GM21619 (cell line): ENCODE measurements at regions not wholly inside any gene's neighbourhood (a gene's known extent, or its start where the extent isn't known, plus 50 kb on each side); places are given as distances from the start of the nearest gene placed in this dataset.

ENCODE experiments used
- ATAC-seq: cut with Tn5 transposase; IDR thresholded peaks from one replicate; pipeline ENCODE4 v1.9.1; 2021; ENCODE audit not compliant: unreplicated experiment

DNA sequence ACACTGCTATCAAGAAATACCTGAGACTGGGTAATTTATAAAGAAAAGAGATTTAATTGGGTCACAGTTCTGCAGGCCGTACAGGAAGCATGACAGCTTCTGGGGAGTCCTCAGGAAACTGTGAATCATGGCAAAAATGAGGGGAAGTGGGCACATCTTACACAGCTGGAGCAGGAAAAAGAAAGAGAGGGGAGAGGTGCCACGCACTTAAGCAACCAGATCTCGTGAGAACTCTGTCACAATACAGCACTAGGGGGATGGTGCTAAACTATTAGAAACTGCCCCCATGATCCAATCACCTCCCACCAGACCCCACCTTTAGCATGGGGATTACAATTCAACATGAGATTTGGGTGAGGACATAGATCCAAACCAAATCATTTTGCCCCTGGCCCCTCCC lies 105.5 kb upstream of the CPLX2 start:
- ATAC-seq: no peak

DNA sequence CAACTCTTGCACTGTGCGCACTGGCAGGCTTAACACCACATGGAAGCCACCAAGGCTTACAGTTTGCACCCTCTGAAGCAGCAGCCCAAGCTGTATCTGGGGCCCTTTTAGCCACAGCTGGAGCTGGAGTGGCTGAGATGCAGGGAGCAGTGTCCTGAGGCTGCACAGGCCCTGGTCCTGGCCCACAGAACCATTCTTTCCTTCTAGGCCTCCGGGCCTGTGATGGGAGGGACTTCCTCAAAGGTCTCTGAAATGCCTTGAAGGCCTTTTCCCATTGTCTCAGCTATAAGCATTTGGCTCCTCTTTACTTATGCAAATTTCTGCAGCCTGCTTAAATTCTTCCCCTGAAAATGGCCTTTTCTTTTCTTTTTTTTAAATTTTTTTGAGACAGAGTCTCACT lies 104.4 kb upstream of the CPLX2 start:
- no peak for ATAC-seq

DNA sequence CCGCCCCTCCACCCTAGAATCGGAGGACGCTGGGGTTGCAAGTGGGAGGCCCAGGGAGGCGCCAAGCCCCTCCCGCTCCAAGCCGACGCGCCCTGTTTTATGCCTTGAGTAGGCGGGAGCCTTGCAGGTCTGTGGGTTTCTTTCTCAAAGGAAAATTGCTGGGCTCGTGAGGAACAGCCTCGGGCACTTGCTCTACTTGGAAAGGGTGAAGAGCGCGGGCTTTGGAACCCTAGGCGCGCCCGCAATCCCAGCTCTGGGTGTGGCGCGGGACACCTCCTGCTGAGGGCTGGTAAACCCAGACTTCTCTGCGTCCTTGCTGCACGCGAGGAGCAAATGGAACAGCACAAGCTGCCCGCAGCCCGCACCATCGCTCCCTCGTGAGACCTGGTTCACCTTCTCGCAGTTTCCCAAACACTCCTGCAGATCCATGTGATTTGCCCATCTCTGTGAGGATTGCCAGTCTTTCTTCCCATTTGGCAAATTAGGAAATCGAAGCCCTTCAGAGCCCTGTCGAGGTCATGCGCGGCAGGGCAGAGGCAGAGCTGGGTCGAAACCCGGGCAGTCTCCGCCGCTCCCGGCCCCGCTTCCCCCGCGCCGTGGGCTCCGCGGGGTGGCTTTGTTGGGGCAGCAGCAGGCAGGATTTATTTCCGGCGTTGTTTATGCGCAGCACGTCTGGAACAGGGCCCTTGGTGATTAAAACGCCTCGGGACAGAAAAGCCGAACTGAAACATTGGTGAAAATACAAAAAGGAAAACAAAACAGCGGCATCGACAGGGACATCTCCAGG lies 98.4 kb upstream of the CPLX2 start:
- no peak for ATAC-seq

DNA sequence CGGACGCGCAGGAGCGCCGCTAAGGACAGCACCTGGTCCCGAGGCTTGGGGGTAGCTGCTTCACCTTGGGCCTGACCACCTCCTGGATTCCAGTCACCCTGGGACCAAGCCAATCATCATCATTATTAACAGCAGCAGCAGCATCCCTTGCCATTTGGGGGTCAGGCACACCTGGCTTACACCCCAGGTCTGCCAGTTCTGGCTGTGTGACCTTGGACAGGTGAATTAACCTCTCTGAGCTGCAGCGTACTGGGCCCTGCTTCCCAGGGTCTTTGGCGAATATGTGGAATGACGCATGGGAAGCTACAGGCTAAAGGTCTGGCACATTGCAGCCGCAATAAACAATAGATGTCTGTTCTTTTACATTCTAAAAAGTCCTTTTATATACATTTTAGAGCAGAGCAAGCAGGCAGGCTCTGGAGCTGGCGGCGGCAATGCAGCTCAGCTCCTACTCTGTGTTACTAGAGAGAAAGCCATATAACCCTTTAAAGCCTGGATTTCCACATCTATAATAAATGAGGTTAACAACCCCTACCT lies 97.8 kb upstream of the CPLX2 start:
- ATAC-seq: no peak

DNA sequence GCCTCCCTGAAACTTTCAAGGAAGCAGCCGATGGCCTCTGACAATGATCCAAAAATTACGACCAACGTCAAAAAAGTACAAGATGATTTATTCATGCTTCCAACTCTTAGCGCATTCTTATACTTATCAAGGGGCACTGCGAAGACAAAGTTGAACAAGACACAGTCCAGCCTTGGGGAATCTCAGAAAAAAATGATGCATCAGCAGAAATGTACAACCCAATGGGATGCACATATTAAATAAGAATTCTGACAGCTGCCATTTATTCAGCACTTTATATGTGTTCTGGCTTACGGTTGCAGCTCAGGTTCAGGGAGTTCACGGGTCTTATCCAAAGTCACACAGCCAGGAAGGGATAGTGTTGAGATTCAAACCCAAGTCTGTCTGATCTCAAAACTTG lies 96.0 kb upstream of the CPLX2 start:
- no peak for ATAC-seq

DNA sequence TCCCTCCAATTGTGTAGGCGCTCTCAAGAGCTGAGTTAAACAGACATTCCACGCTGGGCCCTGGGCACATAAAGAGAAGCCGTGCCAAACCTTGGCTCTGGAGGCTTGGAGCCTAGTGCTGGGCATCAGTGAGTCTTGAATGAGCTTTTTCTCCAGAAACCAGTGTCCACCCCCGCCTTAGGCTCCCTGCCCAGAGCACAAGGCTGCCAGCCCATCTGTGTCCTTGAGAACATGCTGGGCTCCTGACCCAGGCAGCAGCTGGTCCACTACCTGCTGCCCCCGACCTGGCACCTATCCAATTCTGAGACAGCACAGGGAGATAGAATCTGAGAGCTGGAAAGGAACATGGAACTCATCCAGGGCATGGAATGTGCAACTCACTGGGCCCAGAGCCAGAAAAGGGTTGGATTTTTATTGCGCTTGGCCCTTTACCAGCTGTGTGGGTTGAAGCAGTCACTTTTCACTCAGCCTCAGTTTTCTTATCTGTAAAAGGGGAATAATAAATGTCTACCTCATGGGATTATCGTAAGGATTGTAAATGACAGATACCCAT lies 92.4 kb upstream of the CPLX2 start:
- ATAC-seq: no peak

DNA sequence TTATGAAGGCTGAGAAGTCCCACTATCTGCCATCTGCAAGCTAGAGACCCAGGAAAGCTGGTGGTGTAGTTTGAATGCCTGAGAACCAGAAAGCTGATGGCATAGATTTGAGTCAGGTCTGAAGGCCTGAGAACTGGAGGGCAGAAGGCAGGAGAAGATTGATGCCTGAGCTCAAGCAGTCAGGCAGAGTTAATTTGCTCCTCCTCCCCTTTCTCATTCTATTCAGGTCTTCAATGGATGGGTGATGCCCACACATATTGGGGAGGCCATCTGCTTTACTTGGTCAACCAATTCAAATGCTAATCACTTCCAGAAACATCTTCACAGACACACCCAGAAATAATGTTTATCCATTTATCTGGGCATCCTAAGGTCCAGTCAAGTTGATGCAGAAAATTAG lies 87.6 kb upstream of the CPLX2 start:
- ATAC-seq: no peak

DNA sequence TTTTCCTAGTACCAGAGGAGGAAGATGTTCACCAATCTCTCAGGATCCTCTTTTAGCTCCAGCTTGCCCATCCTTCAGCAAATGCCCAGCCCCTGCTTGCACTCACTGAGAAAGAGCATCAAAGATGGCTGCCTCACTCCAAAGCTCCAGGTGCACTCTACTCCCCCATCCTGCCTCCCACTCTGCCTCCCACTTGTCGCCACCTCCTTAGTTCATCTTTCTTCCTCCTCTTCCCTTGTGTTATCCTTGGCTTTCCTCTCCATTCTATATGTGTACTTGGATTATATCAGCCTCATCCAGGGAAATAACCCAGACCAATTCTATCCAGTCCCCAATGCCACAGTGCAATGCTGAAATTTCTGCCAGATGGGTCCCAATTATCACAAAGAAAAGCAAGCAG lies 87.1 kb upstream of the CPLX2 start:
- no peak for ATAC-seq

DNA sequence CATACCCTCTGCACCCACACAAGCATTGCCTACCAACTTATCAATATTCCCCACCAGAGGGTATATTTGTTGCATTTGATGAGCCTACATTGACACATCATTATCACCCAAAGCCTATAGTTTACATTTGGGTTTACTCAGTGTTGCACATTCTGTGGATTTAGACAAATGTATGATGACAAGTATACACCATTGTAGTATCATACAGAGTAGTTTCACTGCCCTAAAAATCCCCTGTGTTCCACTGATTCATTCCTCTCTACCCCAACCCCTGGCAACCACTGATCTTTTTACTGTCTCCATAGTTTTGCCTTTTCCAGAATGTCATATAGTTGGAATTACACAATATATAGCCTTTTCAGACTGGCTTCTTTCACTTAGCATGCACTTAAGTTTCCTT lies 85.7 kb upstream of the CPLX2 start:
- no peak for ATAC-seq

DNA sequence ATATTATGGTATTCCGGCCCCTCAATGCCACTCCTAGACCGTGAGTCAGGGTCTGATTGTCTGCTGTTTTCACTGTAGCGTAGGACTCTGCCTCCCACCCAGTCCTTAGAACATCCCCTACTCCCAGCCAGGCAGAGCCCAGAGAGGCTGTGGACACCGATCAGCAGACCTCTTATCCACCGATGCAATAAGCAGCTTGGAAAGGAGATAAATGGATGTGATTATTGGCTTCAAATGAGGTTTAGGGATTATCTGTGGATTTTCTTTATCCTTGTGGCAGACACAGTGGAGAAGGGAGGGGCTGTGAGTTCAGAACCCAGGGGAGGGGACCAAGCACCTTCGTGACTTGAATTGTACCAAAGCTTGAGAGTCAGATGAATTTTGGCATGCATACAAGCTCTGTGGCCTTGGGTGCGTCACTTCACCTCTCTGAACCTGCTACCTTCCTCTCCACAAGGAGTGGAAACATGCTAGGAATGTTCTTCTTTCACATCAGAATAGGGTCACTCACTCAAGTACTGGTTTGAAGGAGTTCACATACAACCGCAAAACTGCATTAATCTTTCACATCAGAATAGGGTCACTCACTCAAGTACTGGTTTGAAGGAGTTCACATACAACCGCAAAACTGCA lies 83.1 kb upstream of the CPLX2 start:
- ATAC-seq: no peak

DNA sequence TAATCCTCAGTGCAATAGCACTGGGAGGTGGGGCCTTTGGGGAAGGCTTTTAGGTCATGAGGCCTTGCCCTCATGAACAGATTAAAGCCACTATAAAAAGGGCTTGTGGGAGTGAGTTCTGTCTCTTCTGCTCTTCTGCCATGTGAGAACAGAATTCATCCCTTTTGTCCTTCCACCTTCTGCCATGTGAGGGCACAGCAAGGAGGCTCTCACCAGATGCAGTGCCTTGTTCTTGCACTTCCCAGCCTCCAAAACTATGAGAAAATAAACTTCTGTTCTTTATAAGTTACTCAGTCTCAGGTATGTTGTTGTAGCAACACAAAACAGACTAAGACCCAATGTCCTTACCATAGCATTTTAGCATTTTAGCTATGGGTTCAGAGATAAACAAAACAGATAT lies 81.7 kb upstream of the CPLX2 start:
- ATAC-seq: no peak

DNA sequence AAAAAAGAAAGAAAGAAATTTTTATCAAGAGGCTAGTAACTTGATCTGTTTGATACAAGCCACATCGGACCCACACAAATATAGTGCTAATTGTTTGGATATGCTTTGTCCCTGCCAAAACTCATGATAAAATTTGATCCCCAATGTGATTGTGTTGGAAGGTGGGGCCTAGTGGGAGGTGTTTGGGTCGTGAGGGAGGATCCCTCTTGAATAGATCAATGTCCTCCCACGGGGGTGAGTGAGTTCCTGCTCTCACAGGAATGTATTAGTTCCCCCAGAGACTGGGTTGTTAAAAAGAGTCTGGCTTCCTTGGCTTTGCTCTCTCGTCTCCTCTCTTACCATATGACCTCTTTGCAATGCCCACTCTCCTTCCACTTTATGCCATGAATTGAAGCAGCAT lies 80.6 kb upstream of the CPLX2 start:
- no peak for ATAC-seq

DNA sequence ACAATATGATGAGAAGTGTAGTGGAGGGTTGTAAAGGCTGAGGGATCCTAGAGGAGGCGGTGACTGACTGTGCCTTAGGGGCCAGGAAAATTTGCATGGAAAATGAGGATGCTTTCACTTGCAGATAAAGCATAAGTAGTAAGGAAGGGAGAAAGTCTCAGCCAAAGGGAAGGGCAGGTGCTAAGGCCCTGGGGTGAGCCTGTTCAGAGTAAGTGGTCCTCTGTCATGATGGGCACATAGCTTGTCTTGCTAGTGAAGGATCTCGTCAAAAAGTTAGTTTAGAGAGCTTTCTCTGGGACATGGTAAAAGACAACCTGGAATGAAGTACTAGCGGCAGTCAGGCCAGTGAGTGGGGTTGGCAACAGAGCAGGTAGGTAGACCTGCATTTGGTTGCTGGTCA lies 75.4 kb upstream of the CPLX2 start:
- no peak for ATAC-seq

DNA sequence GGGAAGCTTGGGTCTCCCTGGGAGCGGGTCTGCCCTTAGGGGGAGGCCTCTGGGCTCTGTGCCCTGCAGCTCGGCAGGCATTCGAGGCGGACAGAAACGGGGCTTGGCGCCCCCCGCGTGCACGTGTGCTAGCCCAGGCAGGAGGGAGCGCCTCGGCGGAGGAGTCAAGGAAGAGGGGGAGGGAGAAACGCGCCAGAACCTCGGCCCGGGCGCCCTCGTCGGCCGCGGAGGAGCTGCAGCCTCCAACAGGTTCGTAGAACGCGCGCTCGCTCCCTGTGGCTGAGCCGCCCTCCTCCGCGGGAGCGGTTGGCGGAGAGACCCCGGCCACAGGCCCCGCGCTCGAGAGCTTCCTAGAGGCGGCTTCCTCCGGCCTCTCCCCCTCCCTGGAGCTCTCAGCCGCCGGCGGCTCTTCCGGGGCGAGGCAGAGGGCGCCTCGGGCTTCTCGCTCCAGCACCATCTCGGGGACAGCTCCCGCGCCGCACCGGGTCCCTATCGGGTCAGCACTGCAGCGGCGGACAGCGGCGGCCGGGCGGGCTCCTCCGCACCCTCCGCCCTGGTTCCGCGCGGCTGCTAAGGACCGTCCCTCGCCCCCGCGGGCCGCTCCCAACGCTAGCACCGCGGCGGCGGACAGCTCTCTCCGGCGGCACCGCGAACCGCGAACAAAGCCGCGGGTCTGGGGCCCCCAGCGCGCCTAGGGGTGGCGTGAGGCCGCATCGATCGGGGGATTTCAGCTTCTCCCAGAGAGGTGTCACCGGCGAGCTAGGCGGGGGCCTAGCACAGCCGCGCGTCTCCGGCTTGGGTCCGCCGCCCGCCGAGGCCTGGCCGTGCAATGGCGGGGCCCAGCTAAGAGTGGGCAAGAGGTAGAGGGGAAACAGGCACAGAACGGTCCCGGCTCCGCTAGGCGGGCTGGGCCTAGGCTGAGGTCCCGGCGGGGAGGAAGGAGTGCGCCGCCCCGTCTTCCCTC lies 74.6 kb upstream of the CPLX2 start:
- ATAC-seq: peak; percentile 70

DNA sequence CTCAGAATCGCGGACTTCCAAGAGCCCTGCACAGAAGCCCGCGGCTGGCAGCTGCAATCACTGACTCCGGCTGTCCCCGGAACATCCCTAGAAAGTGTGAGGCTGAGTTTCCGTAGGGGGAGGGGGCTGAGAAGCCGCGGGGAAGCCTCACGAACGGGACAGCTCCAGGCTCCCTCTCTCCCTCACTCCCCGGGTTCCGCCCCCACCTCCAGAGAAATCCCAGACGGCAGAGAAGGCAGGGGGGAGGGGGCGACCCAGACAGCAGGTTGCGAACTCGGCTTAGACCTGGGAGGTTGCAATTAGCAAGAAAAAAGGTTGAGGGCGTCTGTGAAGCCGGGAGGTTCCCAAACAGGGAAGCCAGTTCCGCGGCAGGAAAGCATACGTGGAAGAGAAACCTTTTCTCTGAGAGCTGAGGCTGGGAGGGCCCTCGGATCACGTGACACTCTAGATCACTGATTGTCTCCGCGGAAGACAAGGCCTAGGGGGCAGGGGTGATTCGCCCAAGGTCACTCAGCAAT lies 73.8 kb upstream of the CPLX2 start:
- ATAC-seq: no peak

DNA sequence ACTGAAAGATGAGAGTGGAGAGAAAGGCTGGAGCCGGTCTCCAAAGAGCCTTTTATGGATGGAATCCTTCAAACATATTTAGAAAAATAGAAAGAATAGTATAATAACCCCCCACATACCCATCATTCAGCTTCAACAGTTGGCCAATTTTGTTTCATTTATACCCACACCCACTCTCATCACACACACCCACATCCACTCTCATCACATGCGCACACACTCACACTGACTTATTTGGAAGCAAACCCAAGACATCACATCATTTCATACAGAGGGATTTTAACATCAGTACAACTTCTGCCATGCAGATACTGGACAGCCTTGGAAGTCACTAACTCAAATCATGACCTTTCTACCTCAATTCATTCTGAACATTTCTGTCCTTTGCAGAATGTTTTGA lies 72.8 kb upstream of the CPLX2 start:
- no peak for ATAC-seq

DNA sequence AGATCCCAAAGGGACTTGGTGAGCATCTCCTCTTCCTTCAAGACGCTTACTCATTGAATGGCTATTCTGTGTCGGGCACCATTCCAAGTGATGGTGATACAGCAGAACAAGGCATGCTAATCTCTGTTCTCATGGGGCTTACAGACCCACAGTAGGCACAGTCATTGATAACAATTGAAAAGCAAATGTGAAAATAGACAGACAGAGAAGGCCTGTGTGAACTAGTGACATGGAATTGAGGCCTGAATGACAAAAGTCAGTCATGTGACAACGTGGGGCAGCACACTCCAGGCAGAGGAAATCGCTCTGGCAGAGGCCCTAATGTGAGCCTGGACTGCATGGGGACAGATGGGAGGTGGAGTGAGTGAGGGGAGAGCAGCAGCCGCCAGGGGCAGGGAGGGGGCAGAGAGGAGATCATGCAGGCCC lies 70.7 kb upstream of the CPLX2 start:
- ATAC-seq: no peak

DNA sequence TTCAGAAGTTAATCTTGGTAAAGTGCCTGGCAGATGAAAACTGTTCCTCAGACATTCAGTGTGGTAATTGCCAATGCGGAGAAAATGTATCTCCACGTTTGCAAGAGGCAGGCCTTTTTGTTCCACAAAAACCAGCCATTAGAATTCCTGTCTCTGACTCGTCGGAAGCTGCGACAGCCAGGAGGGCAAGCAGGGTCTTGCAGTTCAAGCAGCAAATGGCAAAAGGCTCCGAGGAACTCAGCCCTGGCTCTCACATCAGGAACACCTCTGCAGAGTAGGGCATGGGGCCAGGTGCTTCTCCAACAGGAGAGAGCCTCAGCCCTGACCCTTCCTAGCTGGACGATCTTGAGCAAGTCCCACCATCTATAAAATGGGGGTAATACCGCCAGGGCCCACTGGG lies 69.0 kb upstream of the CPLX2 start:
- ATAC-seq: no peak

DNA sequence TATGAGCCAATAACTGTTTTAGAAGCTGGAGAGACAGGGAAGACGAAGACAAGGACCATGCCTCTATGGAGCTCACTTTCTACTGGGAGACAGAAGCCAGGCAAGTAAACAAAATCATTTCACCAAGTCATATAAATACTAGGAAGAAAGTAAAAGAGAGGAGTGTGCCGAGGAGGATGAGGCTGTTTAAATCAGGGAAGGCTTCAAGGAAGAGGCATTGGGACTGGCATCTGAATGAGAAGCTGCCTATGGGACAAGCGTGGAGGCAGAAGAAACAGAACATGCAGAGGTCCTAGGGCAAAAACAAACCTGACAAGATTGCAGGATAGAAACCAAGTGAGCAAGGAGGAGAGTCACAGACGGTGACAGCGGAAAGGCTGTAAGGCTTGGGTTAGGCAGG lies 68.1 kb upstream of the CPLX2 start:
- ATAC-seq: no peak

DNA sequence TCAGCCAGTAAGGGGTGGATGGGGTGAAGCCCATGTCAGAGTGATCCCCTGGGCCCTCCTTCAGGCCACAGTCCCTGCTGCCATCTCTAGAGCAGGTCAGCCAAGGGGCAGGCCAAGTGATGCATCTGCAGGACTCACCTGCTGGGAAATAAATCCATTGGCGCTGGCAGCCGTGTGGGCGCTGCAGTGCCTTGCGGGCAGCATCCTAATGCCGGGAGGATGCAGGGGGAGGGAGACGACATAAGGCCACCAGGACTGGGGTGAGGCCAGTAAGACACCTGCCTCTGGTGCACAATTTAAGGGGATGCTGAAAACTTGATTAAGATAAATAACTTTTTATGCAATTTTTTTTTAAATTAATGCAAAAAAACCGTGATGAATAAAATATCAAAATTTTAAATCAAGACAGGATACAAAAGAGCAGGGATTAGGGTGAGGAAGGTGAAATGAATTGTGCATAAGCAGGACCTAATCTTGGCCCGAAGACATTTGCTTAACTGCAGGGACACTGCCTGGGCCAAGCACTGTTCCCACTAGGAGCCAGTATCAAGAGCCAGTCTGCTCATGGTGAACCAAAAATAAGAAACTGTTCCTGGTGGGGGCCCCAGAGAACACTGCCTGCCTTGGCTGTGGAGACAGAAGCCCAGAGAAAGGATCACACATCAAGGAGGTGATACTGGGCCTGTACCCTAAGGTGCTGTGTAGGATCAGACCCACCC lies 67.5 kb upstream of the CPLX2 start:
- ATAC-seq: no peak
